NCI-H2107 treated with DMSO at 0.1 percent for 48 hours (cell line): ENCODE measurements at regions not wholly inside any gene's neighbourhood (a gene's known extent, or its start where the extent isn't known, plus 50 kb on each side); places are given as distances from the start of the nearest gene placed in this dataset.

ENCODE experiments used
- DNase-seq: peaks from one replicate; lab custom pipeline; 2025; ENCODE audit not compliant: unreplicated experiment; lab: John Stamatoyannopoulos, UW

DNA sequence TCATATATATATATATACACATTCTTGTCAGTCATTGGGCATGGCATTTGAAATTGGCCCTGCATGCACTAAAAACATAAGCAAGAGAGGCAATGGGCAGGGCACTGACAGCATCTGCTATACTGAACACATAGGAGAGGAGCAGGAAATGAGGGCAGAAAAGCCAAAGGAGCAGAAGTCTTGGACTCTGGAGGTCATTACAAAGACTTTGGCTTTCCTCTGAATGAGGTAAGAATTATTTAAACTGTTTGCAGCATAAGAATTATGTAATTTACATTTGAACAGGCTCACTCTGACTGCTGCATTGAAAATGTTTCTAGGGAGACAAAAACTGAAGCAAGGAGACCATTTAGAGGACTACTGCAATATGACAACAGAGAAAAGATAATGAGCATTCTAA is 396.5 kb downstream of the PRDM5 start:
- no peak for DNase-seq

DNA sequence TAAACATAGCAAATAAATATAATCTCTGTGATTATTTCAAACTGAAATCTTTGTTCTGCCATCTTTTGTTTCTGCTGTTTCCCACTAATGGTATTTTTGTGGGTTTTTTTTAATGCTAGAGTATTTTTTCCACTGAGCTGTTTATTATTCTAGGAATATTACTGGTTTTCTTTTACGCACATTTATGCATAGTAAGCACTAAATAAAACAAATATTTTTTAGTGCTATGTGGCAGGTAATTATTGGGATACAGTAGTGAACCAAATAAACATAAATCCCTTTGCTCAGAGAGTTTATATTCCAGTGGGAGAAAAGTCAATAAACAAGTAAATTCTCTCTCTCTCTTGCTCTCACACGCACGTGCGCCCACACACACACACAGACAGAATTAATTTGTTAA is 397.4 kb downstream of the PRDM5 start:
- no peak for DNase-seq

DNA sequence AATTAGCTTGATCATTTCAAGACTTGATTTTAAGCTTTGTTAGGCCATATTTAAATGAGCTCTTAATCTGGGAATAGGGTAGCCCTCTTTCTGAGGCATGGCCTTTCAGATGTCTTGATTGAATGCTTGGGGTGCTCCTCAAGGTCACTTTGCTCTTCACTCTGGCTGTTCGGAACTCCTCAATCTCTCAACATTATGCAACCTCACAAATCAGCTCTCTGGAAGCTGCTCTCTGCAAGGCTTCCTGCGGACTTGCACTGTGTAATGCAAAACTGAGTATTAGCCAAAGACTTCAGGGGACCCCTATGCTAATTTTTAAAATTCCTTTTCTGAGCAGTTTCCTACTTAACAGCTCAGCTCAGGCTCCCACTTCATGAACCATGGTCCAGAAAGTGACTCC is 398.3 kb downstream of the PRDM5 start:
- DNase-seq, result no peak

GRCh38 chr4:120520761-120521160 is 401.8 kb downstream of the PRDM5 start:
- no peak for DNase-seq

DNA sequence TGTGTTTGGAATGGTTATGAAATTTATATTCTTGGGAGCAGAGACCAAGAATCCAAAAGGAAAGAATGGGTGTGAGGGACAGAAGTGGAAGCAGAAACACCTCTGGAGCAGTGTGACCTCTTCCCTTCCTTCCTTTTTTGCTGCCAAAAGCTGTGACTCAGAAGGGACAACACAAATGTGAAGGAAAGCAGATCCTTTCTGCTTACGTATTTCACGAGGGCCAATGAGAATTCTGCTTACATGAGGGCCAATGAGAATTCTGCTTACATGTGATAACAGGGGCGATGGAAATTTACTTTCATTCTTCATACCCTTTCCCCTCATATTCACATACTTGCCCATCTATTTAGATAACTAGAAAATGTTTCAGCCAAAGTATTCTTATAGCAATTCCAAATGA is 404.6 kb downstream of the PRDM5 start:
- DNase-seq, result no peak

DNA sequence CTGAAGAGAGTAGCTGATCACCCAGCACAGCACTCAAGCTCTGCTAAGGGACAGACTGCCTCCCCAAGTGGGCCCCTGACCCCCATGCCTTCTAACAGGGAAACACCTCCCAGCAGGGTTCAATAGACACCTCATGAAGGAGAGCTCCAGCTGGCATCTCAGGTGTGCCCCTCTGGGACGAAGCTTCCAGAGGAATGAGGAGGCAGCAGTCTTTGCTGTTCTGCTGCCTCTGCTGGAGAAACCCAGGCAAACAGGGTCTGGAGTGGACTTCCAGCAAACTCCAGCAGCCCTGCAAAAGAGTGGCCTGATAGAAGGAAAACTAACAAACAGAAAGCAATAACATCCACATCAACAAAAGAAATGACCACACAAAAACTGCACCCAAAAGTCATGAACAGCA is 412.8 kb downstream of the PRDM5 start:
- DNase-seq, result no peak

- DNase-seq, result no peak
Measured at GRCh38 chr4:120509222-120509621, 413.3 kb downstream of the PRDM5 start.

DNA sequence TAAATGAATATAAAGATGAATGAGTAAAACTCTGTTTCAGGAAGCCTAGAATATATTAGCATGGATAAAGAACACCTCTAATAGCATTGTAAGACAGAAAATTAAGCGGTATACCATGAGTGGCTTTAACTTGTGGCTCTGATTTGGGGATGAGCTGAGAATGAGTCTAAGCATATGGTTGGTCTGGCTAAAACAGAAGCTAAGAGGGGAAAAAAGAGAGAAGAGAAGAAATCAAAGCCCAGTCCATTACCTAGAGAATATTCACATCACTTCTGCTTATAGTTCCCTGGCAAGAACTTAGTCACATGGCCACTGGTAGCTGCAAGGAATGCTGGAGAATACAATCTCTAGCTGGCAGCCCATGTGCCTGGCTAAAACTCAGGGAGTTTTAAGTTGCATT is 414.5 kb downstream of the PRDM5 start:
- no peak for DNase-seq

DNA sequence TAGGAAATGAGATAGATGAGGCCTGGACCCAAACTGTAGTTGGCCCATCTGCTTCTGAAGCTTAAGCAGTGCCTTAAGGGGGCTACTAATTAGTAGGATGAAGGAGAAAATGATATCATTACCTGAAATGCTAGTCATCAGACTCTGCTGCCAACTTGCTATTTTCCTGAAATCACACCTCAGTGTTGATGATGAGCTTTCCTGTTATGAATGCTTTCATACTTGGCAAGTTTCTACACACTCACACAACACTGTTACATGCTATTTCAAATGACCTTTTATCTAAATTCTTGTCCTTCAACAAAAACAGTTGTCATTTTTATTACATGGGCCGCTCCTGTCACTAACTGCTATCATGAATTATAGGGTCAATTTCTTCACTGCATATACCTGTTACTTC is 416.0 kb downstream of the PRDM5 start:
- DNase-seq, result no peak

- DNase-seq, result no peak
Measured at GRCh38 chr4:120498678-120499077, 423.8 kb downstream of the PRDM5 start.

DNA sequence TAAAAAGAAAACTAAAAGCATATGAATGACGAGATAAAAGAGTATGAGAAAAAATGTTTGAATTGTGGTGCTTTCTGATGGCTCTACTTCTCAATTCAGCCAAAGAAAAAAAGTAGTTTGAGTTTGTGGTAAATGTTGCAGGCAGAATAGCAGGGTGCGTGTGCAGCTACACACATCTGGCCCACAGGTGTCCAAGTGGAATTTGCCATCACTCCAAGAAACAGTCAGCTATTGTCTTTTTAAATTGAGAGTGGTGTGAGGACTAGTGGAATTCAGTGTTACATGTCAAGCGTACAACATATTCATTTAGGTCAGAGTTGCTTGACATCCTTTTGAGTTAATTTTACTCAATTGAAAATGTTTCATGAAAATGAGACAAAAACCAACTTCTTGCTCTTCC is 424.8 kb upstream of the MAD2L1 start:
- no peak for DNase-seq

DNA sequence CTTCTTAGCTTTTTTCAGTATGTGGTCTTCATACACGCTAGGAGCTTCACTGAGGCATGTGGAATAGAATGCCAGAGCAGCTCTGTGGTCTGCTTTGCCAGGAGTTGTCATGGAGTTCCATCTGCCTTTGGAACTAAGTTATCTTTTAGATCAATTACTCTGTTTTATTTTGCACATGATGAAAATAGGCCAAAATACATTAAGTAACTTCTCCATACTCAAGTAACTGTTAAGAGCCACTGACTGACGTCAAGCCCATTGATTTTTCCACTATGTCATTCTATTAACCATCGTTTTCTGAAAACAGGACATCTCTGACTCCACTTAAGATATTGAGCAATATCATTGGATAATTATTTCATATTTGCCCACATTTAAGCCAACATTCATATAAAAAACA is 415.1 kb upstream of the MAD2L1 start:
- DNase-seq, result no peak

- no peak for DNase-seq
Measured at GRCh38 chr4:120472447-120473131, 405.9 kb upstream of the MAD2L1 start.

- DNase-seq, result no peak
Measured at GRCh38 chr4:120466429-120466828, 399.8 kb upstream of the MAD2L1 start.

DNA sequence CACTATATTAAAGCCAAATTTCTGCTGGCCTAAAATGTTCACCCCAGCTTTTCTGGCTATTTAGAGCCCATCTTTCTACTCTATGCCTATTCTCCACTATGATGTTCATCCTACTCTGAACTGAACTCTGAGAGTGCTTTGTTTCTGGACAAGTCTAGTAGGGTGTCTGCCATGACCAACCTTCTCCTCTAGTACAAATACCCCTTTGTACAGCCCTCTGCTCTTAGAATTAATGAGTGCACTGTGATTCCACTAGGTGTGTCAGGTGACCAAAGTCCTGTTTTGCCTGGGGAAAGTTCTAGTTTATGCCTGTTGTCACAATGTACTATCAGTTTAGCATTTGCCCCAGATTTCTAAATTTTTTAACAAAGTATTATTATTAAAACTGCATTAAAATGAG is 388.1 kb upstream of the MAD2L1 start:
- no peak for DNase-seq

DNA sequence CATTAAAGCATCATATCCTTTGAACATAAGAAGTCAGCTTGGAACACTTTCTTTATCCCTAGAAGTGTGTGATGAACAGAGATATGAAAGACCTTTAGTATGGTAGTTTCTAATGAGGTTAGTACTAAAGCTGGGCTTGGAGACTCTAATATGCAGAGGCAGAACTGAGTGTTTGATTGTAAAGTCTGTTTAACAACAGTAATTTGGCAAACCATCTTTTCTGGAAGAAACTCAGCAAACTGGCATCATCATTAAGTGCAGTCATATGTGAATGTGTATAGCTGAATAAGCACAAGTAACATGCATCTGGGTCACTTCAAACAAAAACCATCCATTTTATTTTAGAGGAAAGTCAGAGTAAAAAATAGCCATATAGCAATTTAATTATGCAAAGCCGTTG is 385.9 kb upstream of the MAD2L1 start:
- no peak for DNase-seq

GRCh38 chr4:120452001-120452400 is 385.4 kb upstream of the MAD2L1 start:
- no peak for DNase-seq

- DNase-seq, result no peak
Measured at GRCh38 chr4:120447774-120448173, 381.1 kb upstream of the MAD2L1 start.

- DNase-seq, result no peak
Measured at GRCh38 chr4:120446051-120446567, 379.5 kb upstream of the MAD2L1 start.

- no peak for DNase-seq
Measured at GRCh38 chr4:120445186-120445585, 378.5 kb upstream of the MAD2L1 start.

DNA sequence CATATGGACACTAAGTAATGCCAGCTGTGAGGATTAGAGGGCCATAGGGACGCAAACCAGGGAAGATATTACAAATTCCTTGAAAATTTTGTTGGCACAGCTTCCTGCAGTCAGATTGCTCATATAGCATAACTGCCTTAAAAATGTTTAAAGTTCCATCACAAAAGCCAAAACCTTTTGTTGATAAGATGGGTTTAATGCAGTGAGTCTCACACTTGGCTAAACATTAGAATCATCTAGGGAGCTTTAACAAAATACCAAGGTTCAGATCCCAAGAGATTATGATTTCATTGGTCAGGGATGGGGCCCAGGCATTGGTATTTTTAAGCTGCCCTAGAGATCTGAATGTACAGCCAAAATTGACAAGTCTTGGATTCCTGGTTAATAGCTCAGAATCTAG is 376.5 kb upstream of the MAD2L1 start:
- no peak for DNase-seq

DNA sequence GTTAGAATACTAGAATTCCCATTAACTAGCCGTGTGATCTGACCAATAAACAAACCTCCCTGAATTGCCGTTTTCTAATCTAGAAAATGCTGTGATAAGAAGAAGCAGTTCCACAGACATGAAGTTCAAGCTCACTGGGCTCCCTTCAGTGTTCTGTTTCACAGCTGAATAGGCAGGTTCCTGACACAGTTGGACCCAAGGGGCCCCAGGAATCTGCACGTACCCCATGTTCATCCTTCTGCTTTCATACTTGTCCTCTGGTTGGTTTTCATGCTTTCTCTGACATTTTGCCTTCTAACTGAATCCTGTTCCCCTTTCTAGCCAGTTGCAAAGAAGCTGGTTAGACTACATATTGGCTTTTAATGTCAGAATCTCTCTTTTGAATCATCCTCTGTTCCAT is 374.1 kb upstream of the MAD2L1 start:
- no peak for DNase-seq

- DNase-seq, result no peak
Measured at GRCh38 chr4:120435179-120435578, 368.5 kb upstream of the MAD2L1 start.
